NB4 (cell line): ENCODE measurements at regions not wholly inside any gene's neighbourhood (a gene's known extent, or its start where the extent isn't known, plus 50 kb on each side); places are given as distances from the start of the nearest gene placed in this dataset.

Experiments used
- DNase-seq: peaks from one replicate; pipeline ENCODE4 v3.0.0; 2010; ENCODE audit warnings: low read depth
- H3K4me3 ChIP-seq: one replicate; pipeline ENCODE4 v1.5.1; 2011; ENCODE audit warnings: mild to moderate bottlenecking, low read depth, low read length, moderate library complexity
- CTCF ChIP-seq: IDR thresholded peaks from one replicate; pipeline ENCODE4 v1.5.1; 2012; ENCODE audit warnings: low read depth, low read length
- MAX ChIP-seq: IDR thresholded peaks from 2 replicates; pipeline ENCODE4 v1.6.1; 2011; ENCODE audit warnings: low read depth, low read length
- MYC ChIP-seq: IDR thresholded peaks from 2 replicates; pipeline ENCODE4 v1.6.1; 2011; ENCODE audit warnings: low read depth, low read length
- POLR2A ChIP-seq: IDR thresholded peaks from 2 replicates; pipeline ENCODE4 v1.6.1; 2011; ENCODE audit warnings: mild to moderate bottlenecking; ENCODE audit not compliant: insufficient read length; ENCODE audit errors: extremely low read depth

DNA sequence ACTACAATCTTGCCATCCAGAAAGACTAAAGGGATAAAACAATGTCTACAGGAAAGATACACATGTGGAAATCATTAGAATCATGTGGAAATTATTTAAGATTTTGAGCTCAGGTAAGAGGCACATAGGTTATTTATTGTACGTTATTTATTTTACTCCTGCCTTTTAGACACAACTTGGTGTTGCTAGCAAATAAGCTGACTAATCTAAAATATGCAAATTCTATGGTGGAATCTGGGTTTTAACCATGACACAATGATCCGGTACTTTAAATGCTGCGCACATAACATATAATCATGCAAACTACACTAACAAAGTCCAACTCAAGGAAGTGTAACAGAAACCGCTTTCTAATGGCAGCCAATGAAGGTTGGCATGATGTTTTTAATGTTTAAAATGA, 112.5 kb downstream of the IFI44 start:
- DNase-seq, result no peak
- no peak overlapping the region for H3K4me3 ChIP-seq
- TF ChIP-seq POLR2A (no peak), MAX (no peak), MYC (no peak), CTCF (no peak)

GRCh38 chr1:78765489-78765888, 115.9 kb downstream of the IFI44 start:
- no peak overlapping the region for H3K4me3 ChIP-seq
- TF ChIP-seq CTCF (no peak), MAX (no peak), POLR2A (no peak)
- DNase-seq, result no peak

GRCh38 chr1:78779831-78780230, 130.2 kb downstream of the IFI44 start:
- DNase-seq, result no peak
- no peak for TF ChIP-seq POLR2A
- H3K4me3 ChIP-seq, result no peak overlapping the region

DNA sequence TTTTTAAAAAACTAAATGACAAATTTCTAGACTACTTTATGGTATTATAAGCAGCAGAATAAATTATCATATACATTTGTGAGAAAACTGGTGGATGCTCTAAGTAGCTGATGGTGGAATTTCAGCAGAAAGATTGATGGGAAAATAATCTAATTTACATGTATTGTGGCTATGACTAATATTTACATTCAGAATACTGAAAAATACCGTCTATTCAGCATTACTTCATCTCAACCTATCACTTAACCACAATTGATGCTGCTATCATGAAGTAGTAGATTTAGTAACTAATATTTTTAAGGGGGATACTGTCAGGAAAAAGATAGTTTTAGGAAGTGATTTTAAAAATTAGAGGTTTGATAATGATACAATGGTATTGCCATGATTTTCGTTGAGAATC, 137.9 kb downstream of the IFI44 start:
- TF ChIP-seq MAX (no peak), CTCF (no peak), POLR2A (no peak), MYC (no peak)

GRCh38 chr1:78790174-78790573, 140.5 kb downstream of the IFI44 start:
- no peak for DNase-seq
- H3K4me3 ChIP-seq, result no peak overlapping the region
- TF ChIP-seq MAX, result no peak
- no peak for TF ChIP-seq MYC
- no peak for TF ChIP-seq CTCF
- no peak for TF ChIP-seq POLR2A

More for the DNA sequence above, 137.9 kb downstream of the IFI44 start:
- DNase-seq, result no peak
- no peak overlapping the region for H3K4me3 ChIP-seq

DNA sequence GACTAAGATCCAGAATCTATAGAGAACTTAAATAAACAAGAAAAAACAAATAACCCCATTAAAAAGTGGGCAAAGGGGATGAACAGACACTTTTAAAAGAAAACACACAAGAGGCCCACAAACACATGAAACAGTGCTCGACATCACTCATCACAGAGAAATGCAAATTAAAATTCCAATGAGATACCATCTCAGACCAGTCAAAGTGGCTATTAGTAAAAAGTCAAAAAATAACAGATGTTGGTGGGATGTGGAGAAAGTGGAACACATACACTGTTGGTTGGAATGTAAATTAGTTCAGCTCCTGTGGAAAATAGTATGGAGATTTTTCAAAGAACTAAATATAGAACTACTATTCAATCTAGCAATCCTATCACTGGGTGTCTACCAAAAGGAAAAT, 143.1 kb downstream of the IFI44 start:
- no peak for DNase-seq
- no peak overlapping the region for H3K4me3 ChIP-seq
- TF ChIP-seq CTCF (no peak), MYC (no peak), POLR2A (no peak), MAX (no peak)
